ENCODE measurements at regions not wholly inside any gene's neighbourhood (a gene's known extent, or its start where the extent isn't known, plus 50 kb on each side); places are given as distances from the start of the nearest gene placed in this dataset.
"Not testable (repeated sequence)": the region's sequence is repeated elsewhere in the genome, so short reads cannot be mapped to it uniquely, and the experiment has no call there.

- no peaks in the 10 kb centered on the region for H3K79me2 ChIP-seq (ENCODE audit: control insufficient read depth, insufficient read depth, low read length)
- ATAC-seq (ENCODE audit: low read depth) = no peak
- H3K4me1 ChIP-seq (ENCODE audit: control insufficient read depth in 2 of 2, insufficient read depth in 2 of 2, low read length in 2 of 2) = no peaks in the 10 kb centered on the region
- Mint-ChIP-seq H3K9me3 (ENCODE audit: insufficient read depth) (peaks cover 14% of the 10 kb centered on the region), H3K4me1 (no peaks in the 10 kb centered on the region), H3K4me3 (no peak overlapping the region), H3K27me3 (no peaks in the 10 kb centered on the region), H3K27ac (no peak overlapping the region)
- ChIA-PET POLR2A (no interaction called here), CTCF (no interaction called here)
- no peak overlapping the region for H3K27ac ChIP-seq (ENCODE audit: low read length in 2 of 2)
- DNase-seq = no peak
- intact Hi-C loops (cut with micrococcal nuclease) = no loop called here
- H3K4me2 ChIP-seq (replicated peaks; ENCODE audit: low read depth, low read length, poor library complexity, severe bottlenecking) = no peak overlapping the region
- no peak overlapping the region for H3K4me3 ChIP-seq (ENCODE audit: control extremely low read depth in 1 of 5, extremely low read depth in 1 of 5, insufficient read depth in 1 of 5, low read depth in 2 of 5, low read length in 4 of 5)
- H3K9me3 ChIP-seq (ENCODE audit: control extremely low read depth in 1 of 3, control insufficient read depth in 2 of 3, insufficient read depth in 1 of 3, low read length in 2 of 3) = peaks cover 0 to 3% (median 2%) of the 10 kb centered on the region in 3 donors
- TF ChIP-seq CTCF (IDR thresholded peaks at IDR 0.05) = no peak
- TF ChIP-seq EZH2 (IDR thresholded peaks at IDR 0.05; ENCODE audit: borderline replicate concordance, insufficient read depth, low read depth, low read length, poor library complexity, severe bottlenecking) = no peak
- H3K9ac ChIP-seq (ENCODE audit: low read length) = no peak overlapping the region
- H2AFZ ChIP-seq (ENCODE audit: insufficient read depth, low read depth, low read length, poor library complexity, severe bottlenecking) = no peak overlapping the region
- H3K36me3 ChIP-seq (replicated peaks in 1 of 2; ENCODE audit: control extremely low read depth in 1 of 2, control insufficient read depth in 1 of 2, extremely low read depth in 1 of 2, insufficient read depth in 2 of 2, low read length in 1 of 2) = no peaks in the 10 kb centered on the region
- no peaks in the 10 kb centered on the region for H4K20me1 ChIP-seq (ENCODE audit: control insufficient read depth, insufficient read depth, low read length, poor library complexity, severe bottlenecking)
- H3K27me3 ChIP-seq (replicated peaks in 1 of 4; ENCODE audit: control extremely low read depth in 1 of 4, control insufficient read depth in 3 of 4, insufficient read depth in 4 of 4, low read length in 3 of 4) = no peaks in the 10 kb centered on the region
- 100% methylated on average over 3 of the region's 5 CpGs for WGBS (ENCODE audit: insufficient coverage)
Measured at GRCh38 chr5:123987956-123988355, 476.0 kb downstream of the CSNK1G3 start.

DNA sequence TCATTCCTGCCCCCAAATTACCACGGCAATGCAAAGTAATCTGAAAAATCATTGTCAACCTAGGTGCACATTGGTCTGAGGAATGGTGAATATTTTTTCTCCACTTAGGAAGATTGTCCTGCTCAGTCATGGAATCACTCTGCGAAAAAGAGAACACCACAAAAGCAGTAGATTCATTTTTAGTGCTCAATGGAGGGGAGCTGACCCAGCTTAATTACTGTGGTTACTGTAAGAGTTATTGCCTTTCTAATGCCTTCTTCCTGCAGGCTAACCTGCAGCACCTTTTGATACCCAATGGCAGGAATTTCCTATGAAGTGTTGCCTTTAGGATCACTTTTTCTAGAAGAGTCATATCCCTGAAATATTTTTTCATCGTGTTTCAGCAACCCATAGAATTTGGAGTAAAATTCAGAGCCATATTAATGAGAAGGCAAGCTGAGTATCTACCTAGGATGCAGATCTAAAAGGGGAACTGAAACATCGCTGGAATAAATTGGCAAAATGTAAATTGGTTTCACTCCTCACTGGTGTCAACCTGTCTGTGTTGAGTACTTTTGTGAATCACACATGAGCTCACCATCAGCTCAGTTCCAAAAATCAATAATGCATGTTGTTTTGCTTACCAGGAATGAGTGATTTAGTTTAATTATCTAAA is 464.5 kb downstream of the CSNK1G3 start:
- Histone ChIP-seq H3K4me1 (ENCODE audit: control insufficient read depth in 2 of 2, insufficient read depth in 2 of 2, low read length in 2 of 2) (peaks cover 18 to 22% of the 10 kb centered on the region in 2 donors), H4K20me1 (ENCODE audit: control insufficient read depth, insufficient read depth, low read length, poor library complexity, severe bottlenecking) (no peaks in the 10 kb centered on the region), H3K36me3 (replicated peaks in 1 of 2; ENCODE audit: control extremely low read depth in 1 of 2, control insufficient read depth in 1 of 2, extremely low read depth in 1 of 2, insufficient read depth in 2 of 2, low read length in 1 of 2) (no peaks in the 10 kb centered on the region), H3K4me3 (ENCODE audit: control extremely low read depth in 1 of 5, extremely low read depth in 1 of 5, insufficient read depth in 1 of 5, low read depth in 2 of 5, low read length in 4 of 5) (no peak overlapping the region), H3K79me2 (ENCODE audit: control insufficient read depth, insufficient read depth, low read length) (no peaks in the 10 kb centered on the region), H3K9me3 (ENCODE audit: control extremely low read depth in 1 of 3, control insufficient read depth in 2 of 3, insufficient read depth in 1 of 3, low read length in 2 of 3) (peaks cover 5 to 13% (median 8%) of the 10 kb centered on the region in 3 donors), H3K4me2 (replicated peaks; ENCODE audit: low read depth, low read length, poor library complexity, severe bottlenecking) (no peak overlapping the region), H3K27ac (ENCODE audit: low read length in 2 of 2) (no peak overlapping the region), H3K9ac (ENCODE audit: low read length) (no peak overlapping the region), H3K27me3 (replicated peaks in 1 of 4; ENCODE audit: control extremely low read depth in 1 of 4, control insufficient read depth in 3 of 4, insufficient read depth in 4 of 4, low read length in 3 of 4) (no peaks in the 10 kb centered on the region), H2AFZ (ENCODE audit: insufficient read depth, low read depth, low read length, poor library complexity, severe bottlenecking) (no peak overlapping the region)
- peaks cover 10% of the 10 kb centered on the region for H3K9me3 Mint-ChIP-seq (ENCODE audit: insufficient read depth)
- peak; percentile 68 for ATAC-seq (ENCODE audit: low read depth)
- peaks cover 8% of the 10 kb centered on the region for H3K27me3 Mint-ChIP-seq
- peaks cover 31% of the 10 kb centered on the region for H3K4me1 Mint-ChIP-seq
- ChIA-PET POLR2A (no interaction called here), CTCF (no interaction called here)
- intact Hi-C loops (cut with micrococcal nuclease) = no loop called here
- no peak overlapping the region for H3K27ac Mint-ChIP-seq
- 0% methylated on average over 2 of the region's 4 CpGs for WGBS (ENCODE audit: insufficient coverage)
- peak overlapping the region; percentile 15 for H3K4me3 Mint-ChIP-seq
- TF ChIP-seq EZH2 (IDR thresholded peaks at IDR 0.05; ENCODE audit: borderline replicate concordance, insufficient read depth, low read depth, low read length, poor library complexity, severe bottlenecking) (no peak), CTCF (IDR thresholded peaks at IDR 0.05) (no peak)
- peak; percentile 63 for DNase-seq

DNA sequence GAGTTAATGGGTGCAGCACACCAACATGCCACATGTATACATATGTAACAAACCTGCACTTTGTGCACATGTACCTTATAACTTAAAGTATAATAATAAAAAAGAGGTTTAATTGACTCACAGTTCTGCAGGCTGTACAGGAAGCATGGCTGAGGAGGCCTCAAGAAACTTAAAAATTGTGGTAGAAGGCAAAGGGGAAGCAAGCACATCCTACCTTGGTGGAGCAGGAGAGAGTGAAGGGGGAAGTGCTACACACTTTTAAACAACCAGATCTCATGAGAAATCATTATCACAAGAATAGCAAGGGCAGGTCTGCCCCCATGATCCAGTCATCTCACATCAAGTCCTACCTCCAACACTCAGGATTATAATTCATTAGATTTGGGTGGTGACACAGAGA is 463.5 kb downstream of the CSNK1G3 start:
- H3K27ac Mint-ChIP-seq; POLR2A ChIA-PET; H2AFZ ChIP-seq (ENCODE audit: insufficient read depth, low read depth, low read length, poor library complexity, severe bottlenecking); H3K27ac ChIP-seq (ENCODE audit: low read length in 2 of 2); H3K79me2 ChIP-seq (ENCODE audit: control insufficient read depth, insufficient read depth, low read length); H4K20me1 ChIP-seq (ENCODE audit: control insufficient read depth, insufficient read depth, low read length, poor library complexity, severe bottlenecking); H3K4me3 ChIP-seq (ENCODE audit: control extremely low read depth in 1 of 5, extremely low read depth in 1 of 5, insufficient read depth in 1 of 5, low read depth in 2 of 5, low read length in 4 of 5); H3K9ac ChIP-seq (ENCODE audit: low read length); H3K4me3 Mint-ChIP-seq; intact Hi-C loops (cut with micrococcal nuclease); H3K36me3 ChIP-seq (replicated peaks in 1 of 2; ENCODE audit: control extremely low read depth in 1 of 2, control insufficient read depth in 1 of 2, extremely low read depth in 1 of 2, insufficient read depth in 2 of 2, low read length in 1 of 2); CTCF ChIA-PET; H3K4me2 ChIP-seq (replicated peaks; ENCODE audit: low read depth, low read length, poor library complexity, severe bottlenecking); H3K27me3 Mint-ChIP-seq; H3K27me3 ChIP-seq (replicated peaks in 1 of 4; ENCODE audit: control extremely low read depth in 1 of 4, control insufficient read depth in 3 of 4, insufficient read depth in 4 of 4, low read length in 3 of 4): not testable (repeated sequence)
- ATAC-seq (ENCODE audit: low read depth) = peak; percentile 36
- peaks cover 31% of the 10 kb centered on the region for H3K4me1 Mint-ChIP-seq
- peaks cover 10% of the 10 kb centered on the region for H3K9me3 Mint-ChIP-seq (ENCODE audit: insufficient read depth)
- Histone ChIP-seq H3K4me1 (ENCODE audit: control insufficient read depth in 2 of 2, insufficient read depth in 2 of 2, low read length in 2 of 2) (peaks cover 18 to 22% of the 10 kb centered on the region in 2 donors), H3K9me3 (ENCODE audit: control extremely low read depth in 1 of 3, control insufficient read depth in 2 of 3, insufficient read depth in 1 of 3, low read length in 2 of 3) (peaks cover 5 to 13% (median 8%) of the 10 kb centered on the region in 3 donors)
- DNase-seq = peak; percentile 10
